HG03378 (cell line): ENCODE measurements at regions not wholly inside any gene's neighbourhood (a gene's known extent, or its start where the extent isn't known, plus 50 kb on each side); places are given as distances from the start of the nearest gene placed in this dataset.
A peak's percentile ranks its signal among the peaks of the same experiment; 100 is the strongest.
"Not testable (repeated sequence)": the region's sequence is repeated elsewhere in the genome, so short reads cannot be mapped to it uniquely, and the experiment has no call there.

Experiments
- ATAC-seq: cut with Tn5 transposase; IDR thresholded peaks from one replicate; pipeline ENCODE4 v1.9.1; 2021; ENCODE audit warnings: mild to moderate bottlenecking, moderate library complexity; ENCODE audit not compliant: unreplicated experiment

DNA sequence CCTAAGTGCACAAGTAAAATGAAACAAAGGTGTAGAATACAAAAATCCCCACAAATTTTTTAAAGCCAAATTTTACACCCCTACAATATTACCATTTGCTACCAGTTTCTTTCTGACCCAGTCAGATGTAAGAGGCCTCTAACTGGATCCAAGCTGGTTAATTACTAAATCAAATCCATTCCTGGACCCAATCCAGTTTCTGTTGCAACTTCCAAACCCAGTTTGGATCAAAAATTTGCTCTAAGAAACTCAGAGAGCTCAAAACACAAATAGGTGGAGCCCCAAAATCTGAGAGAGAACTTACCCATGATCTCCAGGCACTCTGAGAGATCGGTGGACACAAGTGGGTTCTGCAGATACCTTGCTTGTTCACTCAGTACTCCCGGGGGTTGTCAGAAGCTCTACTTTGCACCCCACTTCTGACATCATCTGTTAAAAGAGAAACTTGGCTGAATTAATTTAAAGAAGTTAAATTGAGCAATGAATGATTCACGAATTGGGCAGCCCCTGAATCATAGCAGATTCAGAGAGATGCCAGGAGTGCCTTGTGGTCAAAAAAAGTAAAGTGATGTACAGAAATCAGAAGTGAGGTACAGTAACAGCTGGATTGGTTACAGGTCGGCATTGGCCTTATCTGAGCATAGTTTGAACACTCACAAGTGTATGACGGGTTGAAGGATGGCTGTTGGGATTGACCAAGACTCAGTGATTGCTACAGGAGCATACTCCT, 448.0 kb downstream of the KCNT2 start:
- ATAC-seq: no peak

DNA sequence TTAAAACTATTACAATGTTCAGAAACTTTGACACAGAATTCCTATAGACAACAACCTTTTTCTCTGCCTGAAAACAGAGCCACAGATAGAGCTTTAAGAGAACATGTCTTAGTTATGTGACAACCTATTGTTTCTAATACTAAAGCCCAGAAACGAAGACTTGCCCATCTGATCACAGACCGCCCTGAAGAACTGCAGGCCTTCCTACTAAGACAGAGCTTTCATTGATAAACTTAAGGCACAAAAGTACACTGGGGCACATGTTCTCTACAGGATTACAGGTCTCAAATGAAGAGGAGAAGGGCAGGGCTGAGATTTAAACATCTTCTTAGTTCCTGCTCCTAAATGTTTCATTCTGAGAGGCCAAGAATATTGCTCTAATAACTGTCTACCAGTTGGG, 452.7 kb downstream of the KCNT2 start:
- no peak for ATAC-seq

DNA sequence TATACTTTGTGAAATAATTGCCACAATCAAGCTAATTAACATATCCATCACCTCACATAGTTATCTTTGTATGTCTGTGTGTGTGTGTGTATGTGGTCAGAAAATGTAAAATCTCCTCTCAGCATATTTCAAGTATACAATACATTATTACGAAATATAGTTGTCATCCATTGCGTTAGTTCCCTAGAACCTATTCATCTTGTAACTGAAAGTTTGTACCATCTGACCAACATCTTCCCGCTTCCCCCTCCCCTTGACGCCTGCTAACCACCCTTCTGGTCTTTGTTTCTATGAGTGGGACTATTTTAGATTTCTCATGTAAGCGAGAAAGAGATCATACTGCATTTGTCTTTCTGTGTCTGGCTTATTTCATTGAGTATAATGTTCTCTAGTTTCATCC, 455.3 kb downstream of the KCNT2 start:
- no peak for ATAC-seq

DNA sequence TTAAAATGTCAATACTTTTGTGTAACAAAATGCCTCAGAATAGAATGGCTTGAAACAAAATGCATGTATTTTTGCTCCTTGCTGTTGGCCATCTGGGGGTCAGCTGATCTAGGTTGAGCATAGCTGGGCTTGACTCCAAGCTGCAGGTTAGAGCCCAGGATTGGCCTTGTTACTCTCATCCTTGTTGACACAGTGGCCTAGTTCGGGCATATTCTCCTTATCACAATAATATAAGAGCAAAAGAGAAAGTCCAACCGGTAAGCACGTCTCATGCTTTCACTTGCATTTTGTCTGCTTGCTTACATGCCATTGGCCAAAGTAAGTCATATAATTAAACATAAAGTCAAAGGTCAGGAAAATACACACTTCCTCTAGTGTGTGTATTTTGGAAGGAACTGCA, 456.2 kb downstream of the KCNT2 start:
- no peak for ATAC-seq

DNA sequence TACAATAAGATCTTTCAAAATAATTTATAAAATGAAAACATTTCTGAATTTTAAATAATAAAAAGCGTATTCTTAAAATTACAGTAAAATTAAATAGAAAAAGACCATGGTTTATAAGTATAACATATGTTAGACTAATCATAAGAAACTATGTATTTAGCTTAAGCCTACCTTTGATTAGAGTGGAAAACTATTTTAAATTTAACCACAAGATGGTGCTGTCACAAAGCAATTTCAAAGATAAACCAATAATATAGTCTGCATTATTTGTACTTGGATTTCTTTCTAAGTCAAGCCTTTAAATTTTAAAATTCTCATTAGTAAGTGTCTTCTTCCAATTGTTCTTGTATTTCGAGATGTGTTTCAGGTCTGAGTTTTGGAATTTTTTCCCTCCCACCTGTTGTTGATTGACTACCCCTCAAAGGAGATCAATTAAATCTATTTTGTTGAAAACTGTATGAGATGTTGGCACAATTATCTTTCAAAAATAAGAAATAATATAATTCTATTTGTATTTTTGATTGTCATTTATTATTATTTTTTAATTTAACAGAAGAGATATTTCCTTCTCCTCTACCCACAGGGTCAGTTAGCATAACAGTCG, 459.8 kb downstream of the KCNT2 start:
- peak; percentile 69 for ATAC-seq

DNA sequence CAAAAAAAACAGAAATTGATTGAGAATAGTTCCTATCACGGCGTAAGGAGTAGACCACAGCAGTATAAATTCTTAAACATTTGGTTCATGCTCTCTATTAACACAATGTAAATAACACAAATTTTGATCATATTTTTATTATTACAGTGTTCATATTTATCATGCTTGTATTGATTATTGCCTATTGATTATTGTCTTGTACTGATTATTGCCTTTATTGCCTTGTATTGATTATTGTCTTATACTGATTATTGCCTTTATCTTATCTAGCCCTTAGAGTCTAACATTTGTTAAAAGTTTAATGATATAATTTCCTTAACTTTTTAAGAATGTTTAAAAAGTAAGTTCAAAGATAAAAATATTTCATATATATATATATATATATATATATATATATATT, 460.7 kb downstream of the KCNT2 start:
- ATAC-seq: no peak

DNA sequence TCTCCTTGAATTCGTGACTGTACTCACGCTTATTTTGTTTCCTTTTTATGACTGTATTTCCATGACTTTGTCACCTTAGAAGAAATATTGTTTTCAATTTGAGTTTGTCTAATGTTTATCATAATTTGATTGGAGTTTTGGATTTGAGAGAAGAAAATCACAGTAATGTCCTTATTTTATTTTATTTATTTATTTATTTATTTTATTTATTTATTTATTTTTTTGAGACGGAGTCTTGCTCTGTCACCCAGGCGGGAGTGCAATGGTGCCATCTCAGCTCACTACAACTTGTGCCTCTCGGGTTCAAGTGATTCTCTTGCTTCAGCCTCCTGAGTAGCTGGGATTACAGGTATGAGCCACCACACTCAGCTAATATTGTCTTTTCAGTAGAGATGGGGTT, 463.1 kb downstream of the KCNT2 start:
- not testable (repeated sequence) for ATAC-seq

DNA sequence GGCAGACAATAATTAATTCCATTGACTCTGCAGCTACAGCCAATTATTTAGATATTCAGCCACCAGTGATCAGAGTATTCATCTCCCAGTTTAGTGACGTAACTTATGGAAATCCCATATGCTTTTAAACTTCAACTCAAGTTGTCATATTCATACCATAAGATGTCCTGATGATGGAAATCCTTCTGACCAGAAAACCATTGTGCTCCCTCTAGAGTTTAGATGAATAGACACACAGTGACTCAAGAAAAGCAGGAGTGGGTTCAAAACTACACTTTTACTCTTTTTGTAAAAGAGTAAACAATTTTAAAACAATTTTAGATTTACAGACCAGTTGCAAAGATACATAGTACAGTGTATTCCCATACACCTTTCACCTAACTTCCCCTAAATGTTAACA, 463.7 kb downstream of the KCNT2 start:
- no peak for ATAC-seq

DNA sequence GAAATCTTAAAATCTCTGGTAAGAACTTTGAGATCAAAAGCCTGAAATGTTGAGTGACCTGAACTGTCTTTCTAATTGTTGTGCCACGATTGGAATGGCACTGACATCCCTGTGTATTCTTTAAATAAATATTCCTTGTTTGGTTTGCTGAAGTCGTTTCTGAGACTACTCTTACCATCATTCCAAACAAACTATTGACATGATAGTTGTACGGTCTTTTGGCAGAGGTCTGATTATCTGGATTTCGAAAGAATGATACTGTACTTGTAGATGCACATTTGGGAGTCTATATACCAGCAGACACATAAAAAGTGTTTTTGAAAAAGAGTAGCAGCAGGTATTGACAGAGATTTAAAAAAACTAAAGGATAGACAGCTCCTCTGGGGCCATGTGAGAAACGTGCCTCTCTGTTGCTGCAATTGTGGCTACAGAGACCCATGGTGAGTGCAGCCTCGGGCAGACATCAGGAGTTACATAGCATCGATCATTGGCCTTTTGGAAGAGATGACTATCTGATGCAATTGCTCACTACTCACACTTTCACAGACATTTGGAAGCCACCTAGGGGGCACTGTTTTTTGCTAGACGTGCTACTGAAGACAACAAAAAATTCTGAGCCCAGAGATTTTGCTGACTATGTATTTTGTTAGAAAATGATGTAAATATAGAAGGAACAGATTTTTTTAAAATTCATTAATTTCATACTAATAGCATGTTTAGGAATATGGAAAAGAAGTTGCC, 464.5 kb downstream of the KCNT2 start:
- no peak for ATAC-seq

DNA sequence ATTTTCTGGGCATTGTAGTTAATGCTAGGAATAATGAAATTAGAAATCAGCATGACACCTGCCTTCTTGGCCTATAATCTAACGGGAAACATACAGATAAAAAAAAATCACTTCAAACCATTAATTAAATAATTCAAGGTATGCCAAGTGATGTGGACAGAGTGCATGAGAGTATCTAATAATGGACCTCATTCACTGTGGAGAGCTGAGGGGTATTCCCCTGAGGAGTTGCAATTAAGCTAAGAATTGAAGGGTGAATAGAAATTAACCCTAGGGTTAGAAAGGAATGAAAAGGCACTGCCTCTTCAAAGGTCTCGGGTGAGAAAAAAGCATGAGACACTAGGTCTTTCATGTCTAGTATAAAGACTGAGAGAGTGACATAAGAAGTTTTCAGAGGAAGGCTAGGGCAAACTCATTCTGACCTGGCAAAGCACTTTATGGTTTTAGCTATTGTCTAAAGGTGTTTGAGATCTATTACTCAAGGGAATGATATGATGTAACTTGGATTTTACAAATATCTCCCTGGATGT, 466.1 kb downstream of the KCNT2 start:
- ATAC-seq: no peak

DNA sequence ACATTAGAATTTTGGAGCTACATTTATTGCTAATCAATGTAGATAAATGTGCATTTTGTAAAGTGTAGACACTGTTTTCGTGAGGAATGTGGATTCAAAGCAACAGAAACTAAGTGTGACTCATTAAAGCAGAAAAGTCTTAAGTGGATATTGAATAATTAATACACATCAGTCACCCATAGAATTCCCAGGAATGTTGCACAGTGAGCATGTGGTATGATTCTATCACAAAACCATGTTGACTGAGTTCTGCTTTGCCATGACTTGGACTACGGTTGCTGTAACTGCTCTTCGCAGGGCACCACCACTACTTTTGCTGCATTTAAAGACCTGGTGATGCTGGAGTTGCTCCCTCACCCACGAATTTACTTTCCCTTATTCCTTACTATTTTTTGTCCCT, 471.8 kb downstream of the KCNT2 start:
- ATAC-seq: no peak

DNA sequence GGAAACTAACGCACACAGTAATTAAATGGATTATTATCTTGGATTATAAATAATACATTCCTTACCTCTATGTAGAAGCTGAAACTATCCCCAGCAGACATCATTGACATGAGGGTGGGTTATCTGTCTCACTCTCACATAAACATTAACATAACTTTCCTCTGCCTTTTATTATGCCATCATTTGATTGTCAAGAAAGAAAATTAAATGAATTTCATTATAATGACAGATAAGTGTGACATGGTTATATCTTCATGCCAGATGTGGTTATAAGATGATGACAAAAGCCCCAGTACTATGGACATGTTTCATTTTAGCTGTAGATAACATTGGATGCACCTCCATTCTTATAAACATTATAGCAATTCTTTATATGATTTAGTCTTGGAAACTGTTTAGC, 476.5 kb downstream of the KCNT2 start:
- no peak for ATAC-seq

DNA sequence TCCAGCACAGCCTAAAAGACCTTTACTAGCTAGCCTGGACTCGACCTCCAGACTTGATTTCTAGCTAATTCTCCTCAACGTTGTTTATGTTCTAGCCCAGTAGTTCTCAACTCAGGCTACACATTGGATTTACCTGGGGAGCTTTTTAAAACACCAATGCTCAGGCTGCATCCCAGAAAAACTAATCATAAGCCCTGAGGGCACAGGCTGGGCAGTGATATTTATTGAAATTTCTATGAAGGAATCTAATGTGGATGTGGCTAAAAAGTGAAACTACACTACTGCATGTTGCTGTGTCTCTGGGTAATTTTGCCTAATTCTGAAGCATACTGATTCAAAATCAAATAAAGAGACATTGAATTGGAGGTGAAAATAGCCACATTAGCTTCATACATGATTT, 479.4 kb downstream of the KCNT2 start:
- ATAC-seq: no peak

DNA sequence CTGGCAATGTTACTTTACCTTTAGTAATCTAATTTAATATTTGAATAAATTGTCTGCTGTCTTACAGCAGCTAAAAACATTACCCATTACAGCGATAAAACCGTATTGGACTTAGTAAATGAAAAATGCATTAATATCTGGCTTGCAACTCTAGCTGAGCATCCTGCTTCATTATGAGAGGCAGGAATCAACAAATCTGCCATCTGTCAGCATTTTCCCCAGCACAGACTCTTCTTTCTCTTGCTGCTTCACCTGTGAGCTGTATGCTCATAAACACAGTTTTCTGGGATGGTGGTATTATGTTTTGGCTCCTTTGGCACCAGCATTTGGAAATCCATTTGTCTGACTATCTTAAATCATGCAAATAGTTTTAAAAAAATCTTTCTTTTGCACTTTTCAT, 487.1 kb downstream of the KCNT2 start:
- ATAC-seq: no peak

DNA sequence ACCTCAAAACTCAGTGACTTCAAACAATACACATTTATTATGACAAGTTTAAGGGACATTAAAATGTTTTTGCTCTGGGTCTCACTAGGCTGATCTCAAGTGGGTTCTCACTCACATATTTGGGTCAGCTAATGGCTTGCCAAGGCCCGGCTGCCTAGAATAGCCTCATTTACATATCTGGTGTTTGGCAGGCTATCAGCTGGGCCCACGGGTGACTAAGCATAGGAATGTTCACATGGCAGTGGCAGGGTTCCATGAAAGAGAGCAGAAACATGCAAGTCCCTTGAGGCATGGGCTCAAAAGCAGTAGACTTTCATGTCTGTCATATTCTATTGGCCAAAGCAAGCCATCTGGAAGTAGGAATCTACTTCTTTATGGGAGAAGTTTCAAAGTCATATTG, 492.6 kb downstream of the KCNT2 start:
- ATAC-seq: no peak

DNA sequence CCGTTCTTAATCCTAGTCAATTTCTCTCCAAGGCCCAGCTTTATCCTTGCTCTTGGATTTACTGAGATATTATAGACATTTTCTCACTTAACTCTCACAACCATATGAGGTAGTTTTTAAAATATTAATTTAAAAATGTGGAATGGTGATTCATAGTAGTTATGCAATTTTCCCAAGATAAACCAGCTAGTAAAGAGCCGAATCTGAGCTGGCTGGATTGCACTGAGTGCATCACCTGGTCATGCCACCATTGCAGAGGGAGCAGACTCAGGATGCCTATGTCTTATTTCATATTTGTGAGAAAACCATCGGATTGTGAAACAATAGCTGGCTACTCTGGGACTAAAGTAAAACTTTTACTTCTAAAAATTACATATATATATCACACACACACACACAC, 494.0 kb downstream of the KCNT2 start:
- no peak for ATAC-seq

DNA sequence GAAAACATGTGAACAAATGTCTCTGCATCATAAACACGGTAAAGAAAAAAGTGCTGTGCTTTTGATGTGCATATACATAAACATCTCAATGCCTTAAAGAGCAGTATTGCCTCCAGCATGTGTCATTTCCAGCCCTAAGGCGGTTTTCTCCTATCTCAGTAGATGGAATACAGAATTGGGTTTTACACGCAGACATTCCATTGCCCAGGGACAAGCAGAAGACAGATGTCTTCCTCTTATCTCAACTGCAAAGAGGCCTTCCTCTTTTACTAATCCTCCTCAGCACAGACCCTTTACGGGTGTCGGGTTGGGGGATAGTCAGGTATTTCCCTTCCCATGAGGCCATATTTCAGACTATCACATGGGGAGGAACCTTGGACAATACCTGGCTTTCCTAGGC, 499.2 kb downstream of the KCNT2 start:
- not testable (repeated sequence) for ATAC-seq

DNA sequence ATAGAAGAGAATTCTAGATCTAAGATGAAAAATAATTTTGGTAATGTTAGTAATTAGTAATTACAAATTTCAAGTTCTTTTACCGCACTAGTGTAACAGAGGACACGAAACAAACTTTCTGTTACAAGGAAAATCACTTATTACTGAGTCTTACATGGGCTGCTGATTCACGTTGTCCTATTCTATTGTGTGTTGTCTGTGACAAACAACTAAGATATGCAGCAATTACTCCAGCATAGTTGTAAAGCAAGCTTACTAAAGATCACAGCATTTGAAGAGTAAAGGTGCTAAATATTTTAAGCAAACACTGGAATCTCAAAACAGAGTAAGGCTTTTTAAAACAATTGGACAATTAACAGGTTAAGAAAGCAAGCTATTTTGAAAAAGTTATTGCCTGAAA, 502.3 kb downstream of the KCNT2 start:
- ATAC-seq: no peak

DNA sequence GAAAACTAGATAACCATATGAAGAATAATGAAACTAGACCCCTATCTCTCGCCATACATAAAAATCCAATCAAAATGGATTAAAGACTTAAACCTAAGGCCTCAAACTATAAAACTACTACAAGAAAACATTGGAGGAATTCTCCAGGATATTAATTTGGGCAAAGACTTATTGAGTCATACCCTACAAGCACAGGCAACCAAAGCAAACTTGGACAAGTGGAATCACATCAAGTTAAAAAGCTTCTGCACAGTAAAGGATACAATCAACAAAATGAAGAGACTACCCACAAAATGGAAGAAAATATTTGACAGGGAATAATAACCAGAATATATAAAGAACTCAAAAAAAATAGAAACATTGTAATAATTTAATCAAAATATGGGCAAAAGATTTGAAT, 505.4 kb downstream of the KCNT2 start:
- no peak for ATAC-seq

DNA sequence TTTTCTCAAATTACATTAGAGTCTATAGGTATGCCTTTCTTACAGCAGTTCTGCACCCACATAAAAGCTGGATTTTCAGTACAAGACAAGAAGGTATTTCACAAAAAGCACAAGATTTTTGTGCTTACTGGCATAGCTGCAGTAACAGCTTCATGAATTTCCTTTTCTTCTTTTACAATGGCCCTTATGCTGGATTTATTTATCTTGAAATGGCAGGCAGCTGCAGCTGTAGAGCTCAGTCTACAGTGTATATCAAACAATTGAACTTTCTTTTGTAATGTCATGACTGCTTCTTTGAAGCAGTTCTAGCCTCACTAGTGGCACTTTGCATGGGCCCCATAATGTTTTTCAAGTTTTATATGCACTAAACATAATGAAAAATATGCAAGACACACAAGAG, 510.2 kb downstream of the KCNT2 start:
- ATAC-seq: no peak

DNA sequence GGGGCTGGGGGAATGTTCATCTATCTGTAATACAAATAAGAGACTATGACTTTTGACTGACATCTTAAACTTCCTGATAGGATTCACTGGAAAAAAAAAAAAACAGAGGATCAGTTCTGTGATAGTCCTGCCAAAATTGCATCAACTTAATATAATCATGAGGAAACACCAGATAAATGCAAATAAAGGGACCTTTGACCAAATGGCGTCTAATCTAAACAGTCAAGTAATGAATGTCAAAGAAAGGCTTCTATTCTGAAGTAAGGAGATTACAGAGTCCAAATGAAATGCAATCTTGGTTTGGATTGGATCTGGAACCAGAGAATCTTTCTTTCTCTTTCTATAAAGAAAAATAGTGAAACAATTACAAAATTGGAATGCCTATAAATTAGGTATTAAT, 513.4 kb downstream of the KCNT2 start:
- no peak for ATAC-seq
